DND-41 (cell line): ENCODE measurements at regions not wholly inside any gene's neighbourhood (a gene's known extent, or its start where the extent isn't known, plus 50 kb on each side); places are given as distances from the start of the nearest gene placed in this dataset.

ENCODE experiments used
- ATAC-seq: fragments of 200-7000 bp; cut with Tn5 transposase; 3 replicates; pipeline ENCODE4 v1.9.1; 2021; ENCODE audit warnings: low read depth; ENCODE audit not compliant: insufficient read depth
- DNase-seq: peaks from one replicate; pipeline ENCODE4 v3.0.0-alpha.2; 2020
- H2AFZ ChIP-seq: 2 replicates; pipeline ENCODE4 v1.6.0; 2012; ENCODE audit warnings: low read depth, low read length
- H3K27ac ChIP-seq: 2 replicates; pipeline ENCODE4 v1.5.1; 2012; ENCODE audit warnings: low read length, inconsistent platforms
- H3K27me3 ChIP-seq: fragments of 200-600 bp; sonication (generic); 2 replicates; pipeline ENCODE4 v1.6.0; 2012; ENCODE audit warnings: low read length, mild to moderate bottlenecking, inconsistent platforms; ENCODE audit not compliant: insufficient read depth, poor library complexity
- H3K36me3 ChIP-seq: 2 replicates; pipeline ENCODE4 v1.5.1; 2012; ENCODE audit warnings: low read length, inconsistent platforms; ENCODE audit not compliant: insufficient read depth
- H3K4me1 ChIP-seq: 2 replicates; pipeline ENCODE4 v1.5.1; 2012; ENCODE audit warnings: mild to moderate bottlenecking, low read length; ENCODE audit not compliant: insufficient read depth
- H3K4me2 ChIP-seq: 2 replicates; pipeline ENCODE4 v1.6.0; 2012; ENCODE audit warnings: mild to moderate bottlenecking, moderate library complexity, low read length, inconsistent platforms; ENCODE audit not compliant: insufficient read depth
- H3K4me3 ChIP-seq, 2 experiments: fragments of 200-600 bp in 1 of 2; shearing (Covaris generic) in 1 of 2; 2 replicates each; pipeline ENCODE4 v1.5.1; 2012 to 2016; ENCODE audit warnings: inconsistent platforms in 2 of 2, low read length in 2 of 2, mild to moderate bottlenecking in 2 of 2, low read depth in 1 of 2, moderate library complexity in 1 of 2
- H3K79me2 ChIP-seq: 2 replicates; pipeline ENCODE4 v1.6.0; 2012; ENCODE audit warnings: low read length, inconsistent platforms; ENCODE audit not compliant: insufficient read depth
- H3K9ac ChIP-seq: 2 replicates; pipeline ENCODE4 v1.6.0; 2012; ENCODE audit warnings: low read depth, mild to moderate bottlenecking, inconsistent platforms, low read length, moderate library complexity
- H3K9me3 ChIP-seq: 2 replicates; pipeline ENCODE4 v1.5.1; 2012; ENCODE audit warnings: low read length, moderate library complexity, mild to moderate bottlenecking, inconsistent platforms; ENCODE audit not compliant: insufficient read depth, severe bottlenecking
- H4K20me1 ChIP-seq: 2 replicates; pipeline ENCODE4 v1.6.0; 2012; ENCODE audit warnings: low read length; ENCODE audit not compliant: insufficient read depth
- CTCF ChIP-seq: IDR thresholded peaks from 2 replicates; pipeline ENCODE4 v1.5.1; 2012; ENCODE audit warnings: borderline replicate concordance, low read length, moderate library complexity, mild to moderate bottlenecking; ENCODE audit not compliant: poor library complexity, severe bottlenecking; ENCODE audit errors: extremely low read depth
- EZH2 ChIP-seq: IDR thresholded peaks from 3 replicates; pipeline ENCODE4 v1.6.1; 2012; ENCODE audit warnings: borderline replicate concordance, low read depth, mild to moderate bottlenecking, moderate library complexity, low read length, inconsistent platforms; ENCODE audit not compliant: severe bottlenecking

- Histone ChIP-seq H3K79me2 (no peaks in the 10 kb centered on the region), H4K20me1 (no peaks in the 10 kb centered on the region), H3K9ac (no peak overlapping the region), H3K27ac (no peak overlapping the region), H3K9me3 (no peaks in the 10 kb centered on the region), H3K27me3 (no peaks in the 10 kb centered on the region), H3K4me3 (no peak overlapping the region), H2AFZ (no peak overlapping the region), H3K36me3 (no peaks in the 10 kb centered on the region), H3K4me1 (no peaks in the 10 kb centered on the region), H3K4me2 (no peak overlapping the region)
- no peak for TF ChIP-seq EZH2
- TF ChIP-seq CTCF, result no peak
- no peak for DNase-seq
- no peak for ATAC-seq
Observed at GRCh38 chr1:186736971-186737685, 56.9 kb upstream of the PTGS2 start.

- Histone ChIP-seq H3K27ac (no peak overlapping the region), H2AFZ (no peak overlapping the region), H3K4me1 (no peaks in the 10 kb centered on the region), H3K27me3 (no peaks in the 10 kb centered on the region), H3K36me3 (no peaks in the 10 kb centered on the region), H3K9ac (no peak overlapping the region), H4K20me1 (no peaks in the 10 kb centered on the region), H3K4me3 (no peak overlapping the region), H3K4me2 (no peak overlapping the region), H3K79me2 (no peaks in the 10 kb centered on the region), H3K9me3 (no peaks in the 10 kb centered on the region)
- no peak for TF ChIP-seq CTCF
- DNase-seq (no peak), ATAC-seq (no peak)
Observed at GRCh38 chr1:186735463-186735862, 55.2 kb upstream of the PTGS2 start.

GRCh38 chr1:186730951-186731729 lies 50.9 kb upstream of the PTGS2 start:
- no peaks in the 10 kb centered on the region for H3K36me3 ChIP-seq
- H2AFZ ChIP-seq, result no peak overlapping the region
- no peaks in the 10 kb centered on the region for H3K27me3 ChIP-seq
- no peak for DNase-seq
- no peak overlapping the region for H3K4me3 ChIP-seq
- no peak for ATAC-seq
- H3K27ac ChIP-seq, result no peak overlapping the region
- H3K4me2 ChIP-seq, result no peak overlapping the region
- no peaks in the 10 kb centered on the region for H3K79me2 ChIP-seq
- no peak overlapping the region for H3K9ac ChIP-seq
- no peaks in the 10 kb centered on the region for H3K9me3 ChIP-seq
- no peak for TF ChIP-seq EZH2
- no peak for TF ChIP-seq CTCF
- no peaks in the 10 kb centered on the region for H4K20me1 ChIP-seq
- H3K4me1 ChIP-seq, result no peaks in the 10 kb centered on the region
